Left lung (tissue), 4 donors: ENCODE measurements at regions not wholly inside any gene's neighbourhood (a gene's known extent, or its start where the extent isn't known, plus 50 kb on each side); places are given as distances from the start of the nearest gene placed in this dataset.

ENCODE experiments used
- ATAC-seq: fragments of 200-7000 bp; cut with Tn5 transposase; one replicate; pipeline ENCODE4 v1.9.1; 2020; ENCODE audit warnings: moderate library complexity
- DNase-seq, 4 donors: peaks; one replicate each; pipeline ENCODE4 v3.0.0-alpha.2; 2013 to 2020
- H3K27ac ChIP-seq, 2 donors: fragments of 200-600 bp; sonication (generic) in 1 of 2; one replicate each; pipeline versions ENCODE4 v1.5.0 to v1.8.0; 2020 to 2021
- H3K27me3 ChIP-seq, 2 donors: fragments of 200-600 bp; sonication (generic) in 1 of 2; one replicate each; pipeline versions ENCODE4 v1.5.0 to v1.8.0; 2020 to 2021
- H3K36me3 ChIP-seq, 2 donors: fragments of 200-600 bp; sonication (generic) in 1 of 2; one replicate each; pipeline versions ENCODE4 v1.5.0 to v1.8.0; 2020 to 2021
- H3K4me1 ChIP-seq, 2 donors: fragments of 200-600 bp; one replicate each; pipeline ENCODE4 v1.8.0; 2021
- H3K4me3 ChIP-seq, 2 donors: fragments of 200-600 bp; sonication (generic) in 1 of 2; one replicate each; pipeline versions ENCODE4 v1.5.0 to v1.8.0; 2020 to 2021; ENCODE audit warnings: mild to moderate bottlenecking in 1 of 2
- H3K9me3 ChIP-seq, 2 donors: fragments of 200-600 bp; sonication (generic) in 1 of 2; one replicate each; pipeline versions ENCODE4 v1.5.0 to v1.8.0; 2020 to 2021
- CTCF ChIP-seq, 2 donors: fragments of 200-600 bp; sonication (generic) in 1 of 2; IDR thresholded peaks; one replicate each; pipeline versions ENCODE4 v1.5.0 to v1.8.0; 2021; ENCODE audit warnings: antibody characterized with exemption in 2 of 2
- intact Hi-C, 2 donors: fragments of 100-400 bp; cut with DNase I; formaldehyde crosslinking; loops; one replicate each; pipeline versions ENCODE4 v1.11.2 to v1.14.2; 2022
- donor health status: DM: no; HTN: yes; CAD: no.
- donor health status: DM: no; HTN: no; CAD: no.

GRCh38 chr2:183807870-183808269 is 683.6 kb downstream of the NUP35 start:
- ATAC-seq = no peak
- no peaks in the 10 kb centered on the region for H3K4me1 ChIP-seq
- no peak for DNase-seq
- H3K36me3 ChIP-seq = no peaks in the 10 kb centered on the region
- no peak overlapping the region for H3K4me3 ChIP-seq
- intact Hi-C loops = no loop called here
- peaks cover 0 to 15% of the 10 kb centered on the region in 2 donors for H3K9me3 ChIP-seq
- H3K27me3 ChIP-seq = no peaks in the 10 kb centered on the region
- no peak for TF ChIP-seq CTCF (IDR thresholded peaks at IDR 0.05)
- no peak overlapping the region for H3K27ac ChIP-seq

GRCh38 chr2:183809404-183809803 is 685.2 kb downstream of the NUP35 start:
- ATAC-seq = no peak
- no peak for TF ChIP-seq CTCF (IDR thresholded peaks at IDR 0.05)
- DNase-seq = no peak
- H3K36me3 ChIP-seq = no peaks in the 10 kb centered on the region
- H3K27me3 ChIP-seq = no peaks in the 10 kb centered on the region
- intact Hi-C loops = no loop called here
- H3K4me1 ChIP-seq = no peaks in the 10 kb centered on the region
- no peak overlapping the region for H3K27ac ChIP-seq
- H3K9me3 ChIP-seq = peaks cover 0 to 5% of the 10 kb centered on the region in 2 donors
- no peak overlapping the region for H3K4me3 ChIP-seq

- H3K9me3 ChIP-seq = no peaks in the 10 kb centered on the region
- H3K4me1 ChIP-seq = no peaks in the 10 kb centered on the region
- intact Hi-C loops = no loop called here
- DNase-seq (no peak), ATAC-seq (no peak)
- H3K27ac ChIP-seq = no peak overlapping the region
- H3K4me3 ChIP-seq = no peak overlapping the region
- no peaks in the 10 kb centered on the region for H3K27me3 ChIP-seq
- no peak for TF ChIP-seq CTCF (IDR thresholded peaks at IDR 0.05)
- H3K36me3 ChIP-seq = no peaks in the 10 kb centered on the region
Measured at GRCh38 chr2:183811281-183811680, 687.0 kb downstream of the NUP35 start.

- no peaks in the 10 kb centered on the region for H3K4me1 ChIP-seq
- peaks cover 0 to 4% of the 10 kb centered on the region in 2 donors for H3K9me3 ChIP-seq
- ATAC-seq (peak; percentile 49), DNase-seq (no peak)
- no peaks in the 10 kb centered on the region for H3K36me3 ChIP-seq
- no peak for TF ChIP-seq CTCF (IDR thresholded peaks at IDR 0.05)
- intact Hi-C loops = no loop called here
- no peak overlapping the region for H3K4me3 ChIP-seq
- H3K27me3 ChIP-seq = no peaks in the 10 kb centered on the region
- H3K27ac ChIP-seq = no peak overlapping the region
Measured at GRCh38 chr2:183812091-183812490, 687.8 kb downstream of the NUP35 start.

- H3K27ac ChIP-seq = no peak overlapping the region
Measured at GRCh38 chr2:183825710-183826109, 701.5 kb downstream of the NUP35 start.

More at GRCh38 chr2:183825710-183826109, 701.5 kb downstream of the NUP35 start:
- Histone ChIP-seq H3K9me3 (peaks cover 0 to 54% of the 10 kb centered on the region in 2 donors), H3K4me1 (no peaks in the 10 kb centered on the region), H3K27me3 (no peaks in the 10 kb centered on the region), H3K36me3 (no peaks in the 10 kb centered on the region), H3K4me3 (no peak overlapping the region)
- no peak for TF ChIP-seq CTCF (IDR thresholded peaks at IDR 0.05)
- ATAC-seq (no peak), DNase-seq (no peak)
- intact Hi-C loops = no loop called here
